Large intestine (tissue), 3 donors: ENCODE measurements at regions not wholly inside any gene's neighbourhood (a gene's known extent, or its start where the extent isn't known, plus 50 kb on each side); places are given as distances from the start of the nearest gene placed in this dataset.
"Not testable (repeated sequence)": the region's sequence is repeated elsewhere in the genome, so short reads cannot be mapped to it uniquely, and the experiment has no call there.

ENCODE experiments used
- DNase-seq, 2 donors: peaks; one replicate each; pipeline versions ENCODE4 v3.0.0 to v3.0.0-alpha.2; 2013
- H3K27ac ChIP-seq: one replicate; pipeline ENCODE4 v1.5.1; 2013; ENCODE audit warnings: low read length
- H3K27me3 ChIP-seq: 2 replicates; pipeline ENCODE4 v1.6.1; 2013; ENCODE audit warnings: low read length; ENCODE audit not compliant: control insufficient read depth, insufficient read depth
- H3K36me3 ChIP-seq: 2 replicates; pipeline ENCODE4 v1.6.1; 2013; ENCODE audit warnings: low read length; ENCODE audit not compliant: control insufficient read depth, insufficient read depth
- H3K4me1 ChIP-seq: one replicate; pipeline ENCODE4 v1.6.1; 2013; ENCODE audit warnings: low read length; ENCODE audit not compliant: control insufficient read depth, insufficient read depth
- H3K4me3 ChIP-seq: one replicate; pipeline ENCODE4 v1.5.1; 2013; ENCODE audit warnings: low read length
- H3K9me3 ChIP-seq: one replicate; pipeline ENCODE4 v1.6.1; 2013; ENCODE audit warnings: mild to moderate bottlenecking, low read depth, low read length, moderate library complexity; ENCODE audit not compliant: control insufficient read depth
- WGBS: methylation state at CpG from one replicate; pipeline ENCODE4 v1.1.5; 2013; ENCODE audit warnings: low lambda C conversion rate; ENCODE audit not compliant: insufficient coverage; 5-methylcytosine and 5-hydroxymethylcytosine counted together

DNA sequence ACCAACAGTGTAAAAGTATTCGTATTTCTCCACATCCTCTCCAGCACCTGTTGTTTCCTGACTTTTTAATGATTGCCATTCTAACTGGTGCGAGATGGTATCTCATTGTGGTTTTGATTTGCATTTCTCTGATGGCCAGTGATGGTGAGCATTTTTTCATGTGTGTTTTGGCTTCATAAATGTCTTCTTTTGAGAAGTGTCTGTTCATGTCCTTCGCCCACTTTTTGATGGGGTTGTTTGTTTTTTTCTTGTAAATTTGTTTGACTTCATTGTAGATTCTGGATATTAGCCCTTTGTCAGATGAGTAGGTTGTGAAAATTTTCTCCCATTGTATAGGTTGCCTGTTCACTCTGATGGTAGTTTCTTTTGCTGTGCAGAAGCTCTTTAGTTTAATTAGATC is 86.9 kb downstream of the CCDC74A start:
- WGBS, result no CpG with 5 or more reads among the region's 3 CpGs
- H3K36me3 ChIP-seq, DNase-seq, H3K27me3 ChIP-seq, H3K27ac ChIP-seq, H3K4me3 ChIP-seq, H3K9me3 ChIP-seq, H3K4me1 ChIP-seq: not testable (repeated sequence)

DNA sequence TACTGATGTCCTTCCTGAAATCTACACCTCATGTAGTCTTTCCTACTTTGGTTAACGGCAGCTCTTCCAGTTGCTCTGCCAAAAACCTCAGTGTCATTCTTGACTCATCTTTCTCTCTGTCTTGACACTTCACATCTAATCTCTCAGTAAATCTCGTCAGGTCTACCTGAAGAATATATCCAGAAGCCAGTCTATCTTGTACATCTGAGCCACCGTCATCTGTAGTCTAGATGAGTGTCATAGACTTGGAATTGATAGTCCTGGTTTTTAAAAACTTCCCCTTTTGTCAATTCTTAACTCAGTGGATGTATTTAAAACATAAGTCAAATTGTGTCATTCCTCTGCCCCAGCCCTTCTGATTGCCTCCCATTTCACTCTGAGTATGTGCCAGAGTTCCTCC is 90.6 kb downstream of the CCDC74A start:
- DNase-seq, H3K4me1 ChIP-seq, H3K27ac ChIP-seq, H3K4me3 ChIP-seq, H3K9me3 ChIP-seq, H3K27me3 ChIP-seq, H3K36me3 ChIP-seq: not testable (repeated sequence)
- no CpG with 5 or more reads among the region's 3 CpGs for WGBS

DNA sequence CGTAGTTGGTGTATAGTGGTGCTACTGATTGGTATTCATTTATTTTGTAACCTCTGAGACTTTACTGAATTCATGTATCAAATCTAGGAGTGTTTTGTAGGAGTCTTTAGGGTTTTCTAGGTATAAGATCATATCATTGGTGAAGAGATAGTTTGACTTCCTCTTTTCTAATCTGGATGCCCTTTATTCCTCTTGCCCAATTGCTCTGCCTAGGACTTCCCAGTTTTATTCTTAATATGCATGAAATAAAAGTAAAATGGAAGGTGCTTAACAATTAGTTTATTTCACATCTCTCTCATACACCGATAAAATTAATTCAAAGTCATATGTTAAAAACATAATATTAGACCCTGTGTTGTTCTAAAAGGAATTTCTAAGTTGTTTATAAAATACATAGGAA is 95.2 kb downstream of the CCDC74A start:
- not testable (repeated sequence) for H3K27ac ChIP-seq, H3K4me3 ChIP-seq, H3K36me3 ChIP-seq, H3K9me3 ChIP-seq, H3K4me1 ChIP-seq, H3K27me3 ChIP-seq, DNase-seq
- WGBS, result no CpG with 5 or more reads among the region's 2 CpGs

DNA sequence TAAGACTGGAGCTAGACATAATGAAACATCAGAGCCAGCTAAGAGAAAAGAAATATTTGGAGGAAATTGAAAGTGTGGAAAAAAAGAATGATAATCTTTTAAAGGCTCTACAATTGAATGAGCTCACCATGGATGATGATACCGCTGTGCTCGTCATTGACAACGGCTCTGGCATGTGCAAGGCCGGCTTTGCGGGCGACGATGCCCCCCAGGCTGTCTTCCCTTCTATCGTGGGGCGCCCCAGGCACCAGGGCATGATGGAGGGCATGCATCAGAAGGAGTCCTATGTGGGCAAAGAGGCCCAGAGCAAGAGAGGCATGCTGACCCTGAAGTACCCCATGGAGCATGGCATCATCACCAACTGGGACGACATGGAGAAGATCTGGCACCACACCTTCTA is 98.3 kb downstream of the CCDC74A start:
- not testable (repeated sequence) for DNase-seq, H3K27me3 ChIP-seq, H3K36me3 ChIP-seq, H3K27ac ChIP-seq, H3K9me3 ChIP-seq, H3K4me3 ChIP-seq, H3K4me1 ChIP-seq
- no CpG with 5 or more reads among the region's 10 CpGs for WGBS

DNA sequence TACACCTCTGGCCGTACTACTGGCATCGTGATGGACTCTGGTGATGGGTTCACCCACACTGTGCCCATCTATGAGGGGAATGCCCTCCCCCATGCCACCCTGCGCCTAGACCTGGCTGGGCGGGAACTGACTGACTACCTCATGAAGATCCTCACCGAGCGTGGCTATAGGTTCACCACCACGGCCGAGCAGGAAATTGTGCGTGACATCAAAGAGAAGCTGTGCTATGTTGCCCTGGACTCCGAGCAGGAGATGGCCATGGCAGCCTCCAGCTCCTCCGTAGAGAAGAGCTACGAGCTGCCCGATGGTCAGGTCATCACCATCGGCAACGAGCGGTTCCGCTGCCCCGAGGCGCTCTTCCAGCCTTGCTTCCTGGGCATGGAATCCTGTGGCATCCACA is 98.9 kb downstream of the CCDC74A start:
- H3K36me3 ChIP-seq, DNase-seq, H3K4me1 ChIP-seq, H3K27ac ChIP-seq, H3K9me3 ChIP-seq, H3K4me3 ChIP-seq, H3K27me3 ChIP-seq: not testable (repeated sequence)
- WGBS, result no CpG with 5 or more reads among the region's 19 CpGs

DNA sequence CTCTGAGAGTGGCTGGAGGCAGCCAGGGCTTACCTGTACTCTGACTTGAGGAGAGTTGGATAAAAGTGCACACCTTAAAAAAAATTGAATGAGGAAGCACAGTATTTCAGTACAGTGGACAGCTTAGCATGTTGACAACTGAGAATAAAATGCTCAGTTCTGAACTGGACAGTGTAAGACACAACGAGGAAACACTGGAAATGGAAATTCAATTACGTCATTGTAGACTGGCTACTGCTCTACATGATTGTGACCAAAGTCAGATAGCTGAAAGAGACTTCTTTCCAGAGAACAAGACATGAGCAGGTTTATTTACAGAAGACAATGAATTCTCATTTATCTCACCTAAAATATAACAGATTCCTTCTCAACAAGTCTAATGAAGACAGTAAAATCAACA is 100.1 kb downstream of the CCDC74A start:
- H3K4me1 ChIP-seq, H3K36me3 ChIP-seq, H3K9me3 ChIP-seq, H3K27ac ChIP-seq, DNase-seq, H3K4me3 ChIP-seq, H3K27me3 ChIP-seq: not testable (repeated sequence)
- no CpG with 5 or more reads among the region's 2 CpGs for WGBS

DNA sequence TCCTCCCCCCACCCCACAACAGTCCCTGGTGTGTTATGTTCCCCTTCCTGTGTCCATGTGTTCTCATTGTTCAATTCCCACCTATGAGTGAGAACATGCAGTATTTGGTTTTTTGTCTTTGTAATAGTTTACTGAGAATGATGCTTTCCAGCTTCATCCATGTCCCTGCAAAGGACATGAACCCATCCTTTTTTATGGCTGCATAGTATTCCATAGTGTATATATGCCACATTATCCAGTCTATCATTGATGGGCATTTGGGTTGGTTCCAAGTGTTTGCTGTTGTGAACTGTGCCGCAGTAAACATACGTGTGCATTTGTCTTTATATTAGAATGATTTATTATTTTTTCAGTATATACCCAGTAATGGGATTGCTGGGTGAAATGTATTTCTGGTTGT is 104.0 kb downstream of the CCDC74A start:
- H3K36me3 ChIP-seq, H3K4me3 ChIP-seq, DNase-seq, H3K27me3 ChIP-seq, H3K9me3 ChIP-seq, H3K27ac ChIP-seq, H3K4me1 ChIP-seq: not testable (repeated sequence)
- no CpG with 5 or more reads among the region's 2 CpGs for WGBS

DNA sequence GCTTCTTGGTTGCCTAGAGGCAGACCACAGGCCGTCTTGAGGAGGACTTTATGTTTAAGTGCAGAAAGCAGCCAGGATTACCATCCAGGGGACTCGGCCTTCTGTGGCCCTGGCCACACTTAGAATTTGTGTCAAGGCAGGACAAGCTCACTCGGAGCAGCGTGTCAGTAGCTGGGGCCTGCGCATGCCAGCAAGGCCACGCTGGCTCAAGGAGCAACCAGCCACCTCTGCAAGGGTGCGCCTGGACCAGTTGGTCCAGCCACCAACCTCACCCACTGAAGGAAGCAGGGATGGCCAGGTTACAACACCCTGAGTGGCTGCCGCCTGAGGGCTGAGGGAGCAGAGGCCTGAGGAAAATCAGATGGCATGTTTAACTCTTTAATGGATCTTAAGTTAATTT is 105.7 kb downstream of the CCDC74A start:
- H3K4me3 ChIP-seq, DNase-seq, H3K27me3 ChIP-seq, H3K9me3 ChIP-seq, H3K36me3 ChIP-seq, H3K4me1 ChIP-seq, H3K27ac ChIP-seq: not testable (repeated sequence)
- WGBS, result no CpG with 5 or more reads among the region's 8 CpGs

DNA sequence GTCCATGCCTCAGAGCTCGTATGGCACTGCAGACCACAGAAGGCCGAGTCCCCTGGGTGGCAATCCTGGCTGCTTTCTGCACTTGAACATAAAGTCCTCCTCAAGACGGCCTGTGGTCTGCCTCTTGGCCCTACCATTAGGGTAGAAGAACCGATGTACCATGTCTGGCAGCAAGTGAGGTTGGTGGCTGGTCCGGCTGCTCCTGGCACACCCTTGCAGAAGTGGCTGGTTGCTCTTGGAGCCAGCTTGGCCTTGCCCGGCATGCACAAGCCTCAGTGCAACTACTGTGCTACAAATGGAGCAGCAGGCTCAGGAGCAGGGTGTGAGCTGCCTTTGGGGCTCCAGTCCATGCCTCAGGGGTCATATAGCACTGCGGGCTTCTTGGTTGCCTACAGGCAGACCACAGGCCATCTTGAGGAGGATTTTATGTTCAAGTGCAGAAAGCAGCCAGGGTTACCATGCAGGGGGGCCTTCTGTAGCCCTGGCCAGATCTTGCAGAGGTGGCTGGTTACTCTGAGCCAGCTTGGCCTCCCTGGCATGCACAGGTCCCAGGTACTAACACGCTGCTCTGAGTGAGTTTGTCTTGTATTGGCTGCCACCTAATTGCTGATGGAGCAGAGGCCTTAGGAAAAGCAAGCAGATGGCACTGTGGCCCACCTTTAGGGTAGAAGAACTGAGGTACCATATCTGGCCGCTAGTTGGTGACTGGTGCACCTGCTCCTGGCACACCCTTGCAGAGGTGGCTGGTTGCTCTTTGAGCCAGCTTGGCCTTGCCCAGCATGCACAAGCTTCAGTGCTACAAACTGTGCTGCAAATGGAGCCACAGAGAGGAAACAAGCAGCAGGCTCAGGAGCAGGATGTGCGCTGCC is 106.4 kb downstream of the CCDC74A start:
- H3K27me3 ChIP-seq, DNase-seq, H3K4me1 ChIP-seq, H3K36me3 ChIP-seq, H3K9me3 ChIP-seq, H3K27ac ChIP-seq, H3K4me3 ChIP-seq: not testable (repeated sequence)
- whole genome bisulfite sequencing, result no CpG with 5 or more reads among the region's 10 CpGs

DNA sequence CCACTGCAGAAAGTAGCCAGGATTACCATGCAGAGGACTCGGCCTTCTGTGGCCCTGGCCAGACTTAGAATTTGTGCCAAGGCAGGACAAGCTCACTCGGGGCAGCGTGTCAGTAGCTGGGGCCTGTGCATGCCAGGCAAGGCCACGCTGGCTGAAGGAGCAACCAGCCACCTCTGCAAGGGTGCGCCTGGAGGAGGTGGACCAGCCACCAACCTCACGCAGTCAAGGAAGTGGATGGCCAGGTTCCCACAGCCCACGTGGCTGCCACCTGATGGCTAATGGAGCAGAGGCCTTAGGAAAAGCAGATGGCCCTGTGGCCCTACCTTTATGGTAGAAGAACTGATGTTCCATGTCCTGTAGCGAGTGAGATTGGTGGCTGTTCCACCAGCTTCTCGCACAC is 107.9 kb downstream of the CCDC74A start:
- Histone ChIP-seq H3K27ac (no peak overlapping the region), H3K4me3 (no peak overlapping the region), H3K27me3 (no peaks in the 10 kb centered on the region), H3K9me3 (no peaks in the 10 kb centered on the region), H3K4me1 (no peaks in the 10 kb centered on the region), H3K36me3 (no peaks in the 10 kb centered on the region)
- no CpG with 5 or more reads among the region's 9 CpGs for whole genome bisulfite sequencing
- DNase-seq, result no peak

DNA sequence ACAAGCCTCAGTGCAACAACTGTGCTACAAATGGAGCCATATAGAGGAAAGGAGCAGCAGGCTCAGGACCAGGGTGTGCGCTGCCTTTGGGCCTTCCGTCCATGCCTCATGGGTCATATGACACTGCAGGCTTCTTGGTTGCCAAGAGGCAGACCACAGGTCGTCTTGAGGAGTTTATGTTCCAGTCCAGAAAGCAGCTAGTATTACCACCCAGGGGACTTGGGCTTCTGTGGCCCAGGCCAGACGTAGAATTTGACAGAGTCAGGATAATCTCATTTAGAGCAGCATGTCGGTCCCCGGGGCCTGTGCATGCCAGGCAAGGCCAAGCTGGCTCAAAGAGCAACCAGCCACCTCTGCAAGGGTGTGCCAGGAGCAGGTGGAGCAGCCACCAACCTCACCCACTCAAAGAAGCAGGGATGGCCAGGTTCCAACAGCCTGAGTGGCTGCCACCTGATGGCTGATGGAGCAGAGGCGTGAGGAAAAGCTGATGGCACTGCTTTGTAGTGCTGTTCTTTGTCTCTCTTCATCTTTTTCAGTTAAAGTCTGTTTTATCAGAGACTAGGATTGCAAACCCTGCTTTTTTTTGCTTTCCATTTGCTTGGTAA is 109.1 kb downstream of the CCDC74A start:
- no CpG with 5 or more reads among the region's 7 CpGs for WGBS
- H3K27ac ChIP-seq, H3K36me3 ChIP-seq, H3K4me1 ChIP-seq, H3K27me3 ChIP-seq, H3K4me3 ChIP-seq, H3K9me3 ChIP-seq, DNase-seq: not testable (repeated sequence)
